Pulmonary artery endothelial cell (primary cell): ENCODE measurements at regions not wholly inside any gene's neighbourhood (a gene's known extent, or its start where the extent isn't known, plus 50 kb on each side); places are given as distances from the start of the nearest gene placed in this dataset.
"Not testable (repeated sequence)": the region's sequence is repeated elsewhere in the genome, so short reads cannot be mapped to it uniquely, and the experiment has no call there.

Experiments
- DNase-seq: peaks from one replicate; pipeline ENCODE4 v3.0.0-alpha.2; 2011; ENCODE audit warnings: low read depth, low spot score

GRCh38 chr14:53408175-53408879 is 255.2 kb upstream of the DDHD1 start:
- DNase-seq = no peak

GRCh38 chr14:53406519-53406918 is 253.4 kb upstream of the DDHD1 start:
- DNase-seq = no peak

GRCh38 chr14:53401646-53402045 is 248.5 kb upstream of the DDHD1 start:
- DNase-seq = no peak

GRCh38 chr14:53399057-53399456 is 245.9 kb upstream of the DDHD1 start:
- DNase-seq = no peak

- no peak for DNase-seq
Measured at GRCh38 chr14:53398616-53399015, 245.5 kb upstream of the DDHD1 start.

- not testable (repeated sequence) for DNase-seq
Measured at GRCh38 chr14:53395267-53395666, 242.1 kb upstream of the DDHD1 start.

- no peak for DNase-seq
Measured at GRCh38 chr14:53391631-53392285, 238.6 kb upstream of the DDHD1 start.

GRCh38 chr14:53391156-53391555 is 238.0 kb upstream of the DDHD1 start:
- no peak for DNase-seq

GRCh38 chr14:53390008-53390407 is 236.9 kb upstream of the DDHD1 start:
- DNase-seq = no peak

GRCh38 chr14:53389202-53389601 is 236.1 kb upstream of the DDHD1 start:
- DNase-seq = no peak

- DNase-seq = no peak
Measured at GRCh38 chr14:53386362-53386761, 233.2 kb upstream of the DDHD1 start.

- DNase-seq = no peak
Measured at GRCh38 chr14:53384536-53384935, 231.4 kb upstream of the DDHD1 start.

- DNase-seq = no peak
Measured at GRCh38 chr14:53384073-53384472, 230.9 kb upstream of the DDHD1 start.

- DNase-seq = no peak
Measured at GRCh38 chr14:53381895-53382294, 228.8 kb upstream of the DDHD1 start.

- DNase-seq = no peak
Measured at GRCh38 chr14:53380867-53381225, 227.7 kb upstream of the DDHD1 start.

GRCh38 chr14:53380052-53380866 is 227.1 kb upstream of the DDHD1 start:
- DNase-seq = no peak

GRCh38 chr14:53378142-53378541 is 225.0 kb upstream of the DDHD1 start:
- DNase-seq = no peak

GRCh38 chr14:53376064-53376463 is 222.9 kb upstream of the DDHD1 start:
- no peak for DNase-seq

- no peak for DNase-seq
Measured at GRCh38 chr14:53375599-53375998, 222.5 kb upstream of the DDHD1 start.

- DNase-seq = no peak
Measured at GRCh38 chr14:53368711-53369201, 215.6 kb upstream of the DDHD1 start.

- DNase-seq = no peak
Measured at GRCh38 chr14:53368066-53368465, 214.9 kb upstream of the DDHD1 start.

GRCh38 chr14:53367644-53368026 is 214.5 kb upstream of the DDHD1 start:
- no peak for DNase-seq
